ENCODE measurements at regions not wholly inside any gene's neighbourhood (a gene's known extent, or its start where the extent isn't known, plus 50 kb on each side); places are given as distances from the start of the nearest gene placed in this dataset.
"Not testable (repeated sequence)": the region's sequence is repeated elsewhere in the genome, so short reads cannot be mapped to it uniquely, and the experiment has no call there.

- no peak for TF ChIP-seq CTCF (IDR thresholded peaks at IDR 0.05; ENCODE audit: low read depth, low read length, missing control alignments)
- DNase-seq (ENCODE audit: extremely low read depth, low read depth), result no peak
- H3K4me3 ChIP-seq (replicated peaks; ENCODE audit: low read depth, low read length), result no peak overlapping the region
These were observed 408.2 kb upstream of the ZMIZ1 start for GRCh38 chr10:78660446-78661106.

- no peak for TF ChIP-seq CTCF (IDR thresholded peaks at IDR 0.05; ENCODE audit: low read depth, low read length, missing control alignments)
- no peak for DNase-seq (ENCODE audit: extremely low read depth, low read depth)
- H3K4me3 ChIP-seq (replicated peaks; ENCODE audit: low read depth, low read length), result no peak overlapping the region
These were observed 405.0 kb upstream of the ZMIZ1 start for GRCh38 chr10:78663721-78664120.

- TF ChIP-seq CTCF (IDR thresholded peaks at IDR 0.05; ENCODE audit: low read depth, low read length, missing control alignments), result peak; percentile 55
- H3K4me3 ChIP-seq (replicated peaks; ENCODE audit: low read depth, low read length), result no peak overlapping the region
- no peak for DNase-seq (ENCODE audit: extremely low read depth, low read depth)
These were observed 403.7 kb upstream of the ZMIZ1 start for GRCh38 chr10:78664929-78665553.

GRCh38 chr10:78672918-78673317, 395.8 kb upstream of the ZMIZ1 start:
- DNase-seq (ENCODE audit: extremely low read depth, low read depth), result no peak
- no peak for TF ChIP-seq CTCF (IDR thresholded peaks at IDR 0.05; ENCODE audit: low read depth, low read length, missing control alignments)
- H3K4me3 ChIP-seq (replicated peaks; ENCODE audit: low read depth, low read length), result no peak overlapping the region

GRCh38 chr10:78681141-78681540, 387.6 kb upstream of the ZMIZ1 start:
- not testable (repeated sequence) for H3K4me3 ChIP-seq (replicated peaks; ENCODE audit: low read depth, low read length); DNase-seq (ENCODE audit: extremely low read depth, low read depth)

GRCh38 chr10:78681986-78682385, 386.8 kb upstream of the ZMIZ1 start:
- DNase-seq (ENCODE audit: extremely low read depth, low read depth), result not testable (repeated sequence)

GRCh38 chr10:78684947-78685346, 383.8 kb upstream of the ZMIZ1 start:
- TF ChIP-seq CTCF (IDR thresholded peaks at IDR 0.05; ENCODE audit: low read depth, low read length, missing control alignments), result no peak
- H3K4me3 ChIP-seq (replicated peaks; ENCODE audit: low read depth, low read length), result no peak overlapping the region
- no peak for DNase-seq (ENCODE audit: extremely low read depth, low read depth)

More at GRCh38 chr10:78681986-78682385, 386.8 kb upstream of the ZMIZ1 start:
- H3K4me3 ChIP-seq (replicated peaks; ENCODE audit: low read depth, low read length), result not testable (repeated sequence)
